Kidney (tissue), 13 donors: ENCODE measurements at regions not wholly inside any gene's neighbourhood (a gene's known extent, or its start where the extent isn't known, plus 50 kb on each side); places are given as distances from the start of the nearest gene placed in this dataset.

Experiments used
- DNase-seq, 5 donors: peaks; one replicate each; pipeline ENCODE4 v3.0.0-alpha.2; 2013 to 2020
- FAIRE-seq: peaks from 2 replicates; lab custom pipeline; 2012; peaks lifted over from hg19 to GRCh38; lab: Jason Lieb, UNC
- H3K27ac ChIP-seq, 2 donors: one replicate each; pipeline ENCODE4 v1.7.0; 2013; ENCODE audit warnings: low read depth in 2 of 2, low read length in 2 of 2, inconsistent platforms in 1 of 2
- H3K27me3 ChIP-seq: one replicate; pipeline ENCODE4 v1.7.1; 2013; ENCODE audit warnings: low read length, inconsistent platforms; ENCODE audit not compliant: control insufficient read depth, insufficient read depth
- H3K36me3 ChIP-seq, 3 donors: one replicate each; pipeline versions ENCODE4 v1.7.0 to v1.7.1; 2013; ENCODE audit warnings: low read length in 3 of 3, control low read depth in 1 of 3, inconsistent platforms in 1 of 3; ENCODE audit not compliant: insufficient read depth in 3 of 3, control insufficient read depth in 2 of 3
- H3K4me1 ChIP-seq, 3 donors: one replicate each; pipeline versions ENCODE4 v1.7.0 to v1.7.1; 2013; ENCODE audit warnings: low read length in 3 of 3, inconsistent platforms in 1 of 3, low read depth in 1 of 3; ENCODE audit not compliant: control insufficient read depth in 2 of 3, insufficient read depth in 2 of 3
- H3K4me3 ChIP-seq, 3 donors: one replicate each; pipeline versions ENCODE4 v1.7.0 to v1.8.1; 2013; ENCODE audit warnings: low read length in 3 of 3, control low read depth in 1 of 3, inconsistent platforms in 1 of 3
- H3K9ac ChIP-seq, 3 donors: one replicate each; pipeline versions ENCODE4 v1.7.0 to v1.7.1; 2013; ENCODE audit warnings: low read length in 3 of 3, control low read depth in 1 of 3, inconsistent platforms in 1 of 3
- H3K9me3 ChIP-seq, 3 donors: one replicate each; pipeline versions ENCODE4 v1.7.0 to v1.7.1; 2013; ENCODE audit warnings: low read length in 3 of 3, control low read depth in 1 of 3, inconsistent platforms in 1 of 3; ENCODE audit not compliant: control insufficient read depth in 2 of 3, insufficient read depth in 1 of 3
- CTCF ChIP-seq: IDR thresholded peaks from 3 replicates; pipeline ENCODE4 v1.5.1; 2012; ENCODE audit warnings: mild to moderate bottlenecking, moderate library complexity, borderline replicate concordance; ENCODE audit not compliant: insufficient read depth; ENCODE audit errors: extremely low read depth
- intact Hi-C: fragments of 100-400 bp; cut with DNase I; formaldehyde crosslinking; loops from one replicate; pipeline ENCODE4 v1.11.1; 2022
- donor health status: control.
- donor health status: control.
- donor health status: control.
- donor health status: control.
- donor health status: control.
- donor health status: DM: yes; HTN: yes; CAD: no.
- donor health status: Normal renal cell carcinoma (clear cell type).

DNA sequence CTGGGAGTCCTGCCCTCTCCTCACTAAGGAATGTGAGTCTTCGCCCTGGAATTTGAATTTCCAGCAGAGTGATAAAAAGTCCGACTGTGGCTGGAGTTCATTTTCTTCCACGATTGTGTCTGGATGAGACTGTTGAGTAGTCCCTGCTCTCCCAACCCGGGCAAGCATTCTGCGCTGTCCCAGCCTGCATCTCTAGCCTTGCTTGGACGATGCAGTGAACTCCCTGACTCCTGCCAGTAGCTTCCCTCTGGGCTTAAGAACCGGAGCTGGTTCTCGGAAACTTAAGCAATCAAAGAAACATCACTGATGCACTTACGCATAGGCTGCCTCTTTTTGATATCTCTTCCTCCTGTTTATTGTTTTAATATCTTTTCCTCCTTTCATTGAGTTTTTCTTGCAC lies 116.0 kb upstream of the FZD8 start:
- intact Hi-C loops, result no loop called here
- Histone ChIP-seq H3K4me3 (no peak overlapping the region), H3K27me3 (no peaks in the 10 kb centered on the region), H3K9ac (no peak overlapping the region), H3K9me3 (peaks cover 0 to 3% (median 0%) of the 10 kb centered on the region in 3 donors), H3K27ac (no peak overlapping the region), H3K4me1 (peaks cover 0 to 2% (median 0%) of the 10 kb centered on the region in 3 donors), H3K36me3 (no peaks in the 10 kb centered on the region)
- FAIRE-seq (no peak), DNase-seq (no peak)
- no peak for TF ChIP-seq CTCF

GRCh38 chr10:35754519-35754918 lies 112.4 kb upstream of the FZD8 start:
- TF ChIP-seq CTCF, result no peak
- H3K9ac ChIP-seq, result no peak overlapping the region
- intact Hi-C loops, result no loop called here
- no peaks in the 10 kb centered on the region for H3K36me3 ChIP-seq
- DNase-seq, result no peak
- H3K27ac ChIP-seq, result no peak overlapping the region
- no peak for FAIRE-seq
- peaks cover 0 to 8% (median 4%) of the 10 kb centered on the region in 3 donors for H3K4me1 ChIP-seq
- H3K4me3 ChIP-seq, result no peak overlapping the region
- H3K27me3 ChIP-seq, result no peaks in the 10 kb centered on the region
- peaks cover 0 to 3% (median 0%) of the 10 kb centered on the region in 3 donors for H3K9me3 ChIP-seq

GRCh38 chr10:35752469-35753461 lies 110.7 kb upstream of the FZD8 start:
- peak in 1 of 5 donors; percentile 31 for DNase-seq
- H3K4me3 ChIP-seq, result peak overlapping the region in 2 of 3 donors; percentile 32 to 37
- H3K9ac ChIP-seq, result peak overlapping the region in 1 of 3 donors; percentile 41
- no peak for FAIRE-seq
- TF ChIP-seq CTCF, result no peak
- no peaks in the 10 kb centered on the region for H3K9me3 ChIP-seq
- H3K36me3 ChIP-seq, result no peaks in the 10 kb centered on the region
- intact Hi-C loops, result no loop called here
- H3K27ac ChIP-seq, result peak overlapping the region; percentile 45 to 87
- H3K27me3 ChIP-seq, result no peaks in the 10 kb centered on the region
- H3K4me1 ChIP-seq, result peaks cover 0 to 8% (median 4%) of the 10 kb centered on the region in 3 donors
